ENCODE measurements at regions not wholly inside any gene's neighbourhood (a gene's known extent, or its start where the extent isn't known, plus 50 kb on each side); places are given as distances from the start of the nearest gene placed in this dataset.

GRCh38 chr10:113264333-113265131 is 288.3 kb upstream of the HABP2 start:
- no peak for TF ChIP-seq CTCF (IDR thresholded peaks at IDR 0.05; ENCODE audit: low read depth, low read length, missing control alignments)
- no peak for DNase-seq (ENCODE audit: low read depth)
- H3K4me3 ChIP-seq (ENCODE audit: low read depth, low read length) = no peak overlapping the region

- no peak for DNase-seq (ENCODE audit: low read depth)
- TF ChIP-seq CTCF (IDR thresholded peaks at IDR 0.05; ENCODE audit: low read depth, low read length, missing control alignments) = no peak
- no peak overlapping the region for H3K4me3 ChIP-seq (ENCODE audit: low read depth, low read length)
These were observed 286.7 kb upstream of the HABP2 start for GRCh38 chr10:113266147-113266546.

- H3K4me3 ChIP-seq (ENCODE audit: low read depth, low read length) = no peak overlapping the region
- TF ChIP-seq CTCF (IDR thresholded peaks at IDR 0.05; ENCODE audit: low read depth, low read length, missing control alignments) = no peak
- no peak for DNase-seq (ENCODE audit: low read depth)
These were observed 285.0 kb upstream of the HABP2 start for GRCh38 chr10:113267619-113268562.

GRCh38 chr10:113269333-113269732 is 283.5 kb upstream of the HABP2 start:
- DNase-seq (ENCODE audit: low read depth) = no peak
- TF ChIP-seq CTCF (IDR thresholded peaks at IDR 0.05; ENCODE audit: low read depth, low read length, missing control alignments) = no peak
- no peak overlapping the region for H3K4me3 ChIP-seq (ENCODE audit: low read depth, low read length)

DNA sequence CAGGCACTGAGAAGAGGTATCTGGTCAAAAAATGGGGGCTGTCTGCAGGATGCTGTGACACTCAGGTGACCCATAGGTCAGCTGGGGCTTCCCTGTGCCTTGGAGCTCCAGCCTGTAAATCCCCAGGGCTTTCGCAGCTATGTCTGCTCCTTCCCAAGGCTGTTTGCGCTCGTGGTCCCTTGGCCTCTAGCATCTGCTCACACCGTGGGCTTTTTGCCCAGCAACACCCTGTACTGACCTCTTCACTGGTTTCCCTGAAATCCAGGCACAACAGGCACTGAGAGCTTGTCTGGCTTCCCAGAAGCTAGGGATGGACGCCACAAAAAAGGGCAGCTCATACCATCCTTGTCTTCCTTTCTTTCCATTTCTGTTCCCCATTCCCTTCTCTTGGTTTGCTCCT is 280.3 kb upstream of the HABP2 start:
- H3K4me3 ChIP-seq (ENCODE audit: low read depth, low read length) = no peak overlapping the region
- DNase-seq (ENCODE audit: low read depth) = no peak
- TF ChIP-seq CTCF (IDR thresholded peaks at IDR 0.05; ENCODE audit: low read depth, low read length, missing control alignments) = no peak

DNA sequence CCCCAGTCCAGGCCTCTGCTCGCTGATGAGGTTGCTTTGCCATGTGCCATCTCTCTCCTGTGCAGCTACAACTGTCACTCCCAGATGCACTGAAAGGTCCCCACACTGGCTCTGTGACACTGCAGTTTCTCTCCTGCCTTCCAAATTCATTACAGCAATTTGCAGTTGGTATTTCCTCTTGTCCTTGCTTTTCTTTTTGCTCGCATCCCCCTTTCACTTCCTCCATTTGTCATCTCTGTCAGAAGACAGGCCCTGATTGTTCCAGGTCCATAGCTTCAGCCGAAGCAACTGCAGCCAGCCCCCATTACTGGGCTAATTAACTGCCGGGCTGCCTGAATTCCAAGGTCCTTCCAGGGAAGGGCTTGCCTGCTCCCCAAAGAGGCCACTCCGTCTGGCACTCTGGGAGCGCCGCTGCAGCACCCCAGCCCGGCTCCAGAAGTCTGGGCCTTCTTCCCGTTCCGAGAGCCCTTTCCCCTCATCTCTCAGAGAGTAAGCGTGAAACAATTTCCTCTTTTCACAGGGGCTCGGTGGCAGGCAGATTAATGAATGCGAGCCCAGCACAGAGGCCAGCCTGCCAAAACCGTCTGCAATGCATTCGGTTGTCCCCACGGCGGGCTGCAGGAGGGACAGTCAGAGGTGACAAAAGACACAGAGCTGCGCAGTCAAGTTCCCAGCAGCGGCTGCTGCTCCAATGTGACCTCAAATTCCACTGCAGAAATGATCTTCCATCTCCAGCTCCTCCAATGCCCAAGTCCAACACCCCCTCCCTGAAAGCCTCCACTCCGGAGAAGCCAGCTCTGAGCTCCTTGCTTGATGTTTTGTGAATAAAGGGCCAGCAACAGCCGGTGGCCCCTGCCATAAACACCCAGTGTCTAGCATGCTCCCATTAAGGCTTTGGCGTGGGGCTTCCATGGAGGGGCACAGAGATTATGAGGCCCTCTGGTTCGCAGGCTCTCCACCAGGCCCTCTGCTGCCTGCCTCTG is 279.4 kb upstream of the HABP2 start:
- TF ChIP-seq CTCF (IDR thresholded peaks at IDR 0.05; ENCODE audit: low read depth, low read length, missing control alignments) = no peak
- H3K4me3 ChIP-seq (ENCODE audit: low read depth, low read length) = no peak overlapping the region
- no peak for DNase-seq (ENCODE audit: low read depth)

All from GM12864 (cell line).